ENCODE measurements at regions not wholly inside any gene's neighbourhood (a gene's known extent, or its start where the extent isn't known, plus 50 kb on each side); places are given as distances from the start of the nearest gene placed in this dataset.

DNA sequence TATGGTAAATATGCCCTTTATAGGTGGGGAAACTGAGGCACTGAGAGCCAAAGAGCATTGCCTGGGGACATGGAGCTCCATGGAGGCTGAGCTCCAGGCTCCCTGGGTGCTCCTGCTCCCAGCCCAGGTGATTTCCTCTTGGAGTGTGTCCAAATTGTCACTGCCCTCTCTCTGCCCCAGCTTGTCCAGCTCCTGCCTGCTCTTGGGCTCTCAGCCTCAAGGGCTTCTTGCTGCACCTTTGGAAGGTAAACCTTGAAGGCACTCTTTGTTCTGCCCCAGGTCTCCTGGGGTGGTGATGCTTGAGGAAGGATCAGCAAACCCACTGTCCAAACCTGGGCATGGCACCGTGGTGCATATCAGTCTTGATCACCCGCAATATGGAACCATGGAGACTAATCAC, 166.1 kb downstream of the RPS24 start:
- H3K36me3 ChIP-seq (ENCODE audit: insufficient read depth, low read length) = no peaks in the 10 kb centered on the region
- TF ChIP-seq, protein P1, sequence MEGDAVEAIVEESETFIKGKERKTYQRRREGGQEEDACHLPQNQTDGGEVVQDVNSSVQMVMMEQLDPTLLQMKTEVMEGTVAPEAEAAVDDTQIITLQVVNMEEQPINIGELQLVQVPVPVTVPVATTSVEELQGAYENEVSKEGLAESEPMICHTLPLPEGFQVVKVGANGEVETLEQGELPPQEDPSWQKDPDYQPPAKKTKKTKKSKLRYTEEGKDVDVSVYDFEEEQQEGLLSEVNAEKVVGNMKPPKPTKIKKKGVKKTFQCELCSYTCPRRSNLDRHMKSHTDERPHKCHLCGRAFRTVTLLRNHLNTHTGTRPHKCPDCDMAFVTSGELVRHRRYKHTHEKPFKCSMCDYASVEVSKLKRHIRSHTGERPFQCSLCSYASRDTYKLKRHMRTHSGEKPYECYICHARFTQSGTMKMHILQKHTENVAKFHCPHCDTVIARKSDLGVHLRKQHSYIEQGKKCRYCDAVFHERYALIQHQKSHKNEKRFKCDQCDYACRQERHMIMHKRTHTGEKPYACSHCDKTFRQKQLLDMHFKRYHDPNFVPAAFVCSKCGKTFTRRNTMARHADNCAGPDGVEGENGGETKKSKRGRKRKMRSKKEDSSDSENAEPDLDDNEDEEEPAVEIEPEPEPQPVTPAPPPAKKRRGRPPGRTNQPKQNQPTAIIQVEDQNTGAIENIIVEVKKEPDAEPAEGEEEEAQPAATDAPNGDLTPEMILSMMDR (IDR thresholded peaks at IDR 0.05; ENCODE audit: low read length) = no peak
- no peak for TF ChIP-seq EZH2 (IDR thresholded peaks at IDR 0.05; ENCODE audit: borderline replicate concordance, low read length)
- no peaks in the 10 kb centered on the region for H3K4me1 ChIP-seq (ENCODE audit: insufficient read depth, low read length, severe bottlenecking)
- H4K20me1 ChIP-seq (ENCODE audit: insufficient read depth, low read length) = no peaks in the 10 kb centered on the region
- H2AFZ ChIP-seq (ENCODE audit: low read length) = no peak overlapping the region
- no peak overlapping the region for H3K4me3 ChIP-seq (ENCODE audit: low read depth, low read length, poor library complexity, severe bottlenecking)
- H3K9me3 ChIP-seq (ENCODE audit: low read length) = no peaks in the 10 kb centered on the region
- H3K27ac ChIP-seq (ENCODE audit: low read depth, low read length, poor library complexity, severe bottlenecking) = no peak overlapping the region
- H3K4me2 ChIP-seq (ENCODE audit: low read length) = no peak overlapping the region
- no peaks in the 10 kb centered on the region for H3K27me3 ChIP-seq (ENCODE audit: insufficient read depth, low read length)
- H3K9ac ChIP-seq (ENCODE audit: low read length) = no peak overlapping the region
- no peaks in the 10 kb centered on the region for H3K79me2 ChIP-seq (ENCODE audit: insufficient read depth, low read length)
- H3K9me2 ChIP-seq (ENCODE audit: low read depth, low read length) = no peaks in the 10 kb centered on the region
- no peaks in the 10 kb centered on the region for H3F3A ChIP-seq (ENCODE audit: insufficient read depth, low read length)

DNA sequence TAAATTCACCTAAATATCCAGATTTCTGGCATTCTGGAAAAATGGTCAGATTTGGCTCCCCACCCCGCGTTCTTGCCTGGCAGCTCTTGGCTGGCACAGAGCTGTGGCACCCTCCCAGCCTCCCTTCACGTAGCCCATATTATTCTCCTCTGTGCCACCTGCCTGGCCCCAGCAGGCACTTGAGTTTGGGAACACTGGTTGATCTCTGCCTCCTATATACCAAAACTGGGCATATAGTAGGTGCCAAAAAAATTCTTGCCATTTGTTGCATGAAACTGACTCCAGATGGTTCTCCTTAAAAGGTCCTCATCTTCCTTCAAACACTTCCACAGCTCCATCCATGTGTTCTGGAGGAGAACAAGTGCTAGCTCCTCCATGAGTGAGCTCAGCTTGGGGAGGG, 167.0 kb downstream of the RPS24 start:
- no peaks in the 10 kb centered on the region for H4K20me1 ChIP-seq (ENCODE audit: insufficient read depth, low read length)
- H3K79me2 ChIP-seq (ENCODE audit: insufficient read depth, low read length) = no peaks in the 10 kb centered on the region
- H3K36me3 ChIP-seq (ENCODE audit: insufficient read depth, low read length) = no peaks in the 10 kb centered on the region
- no peaks in the 10 kb centered on the region for H3K4me1 ChIP-seq (ENCODE audit: insufficient read depth, low read length, severe bottlenecking)
- no peak overlapping the region for H3K27ac ChIP-seq (ENCODE audit: low read depth, low read length, poor library complexity, severe bottlenecking)
- H3F3A ChIP-seq (ENCODE audit: insufficient read depth, low read length) = no peaks in the 10 kb centered on the region
- TF ChIP-seq, protein P1 (IDR thresholded peaks at IDR 0.05; ENCODE audit: low read length) = no peak
- TF ChIP-seq EZH2 (IDR thresholded peaks at IDR 0.05; ENCODE audit: borderline replicate concordance, low read length) = no peak
- no peak overlapping the region for H3K9ac ChIP-seq (ENCODE audit: low read length)
- no peak overlapping the region for H3K4me3 ChIP-seq (ENCODE audit: low read depth, low read length, poor library complexity, severe bottlenecking)
- H3K4me2 ChIP-seq (ENCODE audit: low read length) = no peak overlapping the region
- H3K9me3 ChIP-seq (ENCODE audit: low read length) = no peaks in the 10 kb centered on the region
- H3K9me2 ChIP-seq (ENCODE audit: low read depth, low read length) = no peaks in the 10 kb centered on the region
- no peaks in the 10 kb centered on the region for H3K27me3 ChIP-seq (ENCODE audit: insufficient read depth, low read length)
- H2AFZ ChIP-seq (ENCODE audit: low read length) = no peak overlapping the region

DNA sequence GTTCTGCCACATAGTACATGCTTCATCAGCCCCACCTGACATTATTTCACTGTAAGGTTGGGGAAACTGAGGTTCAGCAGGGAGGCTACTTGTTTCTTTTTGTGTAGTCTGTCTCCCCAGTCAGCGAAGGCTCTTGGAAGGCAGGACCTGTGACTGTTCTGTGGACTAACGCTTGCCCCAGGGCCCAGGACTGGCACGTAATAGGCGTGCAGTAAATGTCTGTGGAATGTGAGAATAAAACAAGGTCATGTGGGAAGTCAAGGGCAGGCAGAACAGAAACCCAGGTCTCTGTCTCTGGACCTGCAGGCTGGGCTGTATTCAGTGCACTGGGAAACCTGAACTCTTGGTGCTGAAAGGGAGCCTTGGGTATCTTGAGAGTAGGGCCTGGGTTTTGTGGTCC, 168.7 kb downstream of the RPS24 start:
- no peaks in the 10 kb centered on the region for H3K4me1 ChIP-seq (ENCODE audit: insufficient read depth, low read length, severe bottlenecking)
- H3K27ac ChIP-seq (ENCODE audit: low read depth, low read length, poor library complexity, severe bottlenecking) = no peak overlapping the region
- H3K9ac ChIP-seq (ENCODE audit: low read length) = no peak overlapping the region
- TF ChIP-seq, protein P1 (IDR thresholded peaks at IDR 0.05; ENCODE audit: low read length) = no peak
- H3K27me3 ChIP-seq (ENCODE audit: insufficient read depth, low read length) = no peaks in the 10 kb centered on the region
- no peaks in the 10 kb centered on the region for H3K79me2 ChIP-seq (ENCODE audit: insufficient read depth, low read length)
- H3F3A ChIP-seq (ENCODE audit: insufficient read depth, low read length) = no peaks in the 10 kb centered on the region
- H4K20me1 ChIP-seq (ENCODE audit: insufficient read depth, low read length) = no peaks in the 10 kb centered on the region
- H3K9me2 ChIP-seq (ENCODE audit: low read depth, low read length) = no peaks in the 10 kb centered on the region
- no peak overlapping the region for H3K4me3 ChIP-seq (ENCODE audit: low read depth, low read length, poor library complexity, severe bottlenecking)
- no peak overlapping the region for H3K4me2 ChIP-seq (ENCODE audit: low read length)
- no peak overlapping the region for H2AFZ ChIP-seq (ENCODE audit: low read length)
- no peaks in the 10 kb centered on the region for H3K36me3 ChIP-seq (ENCODE audit: insufficient read depth, low read length)
- H3K9me3 ChIP-seq (ENCODE audit: low read length) = no peaks in the 10 kb centered on the region
